Mesenteric fat pad (tissue), 1 donor: ENCODE measurements at regions not wholly inside any gene's neighbourhood (a gene's known extent, or its start where the extent isn't known, plus 50 kb on each side); places are given as distances from the start of the nearest gene placed in this dataset.
"Not testable (repeated sequence)": the region's sequence is repeated elsewhere in the genome, so short reads cannot be mapped to it uniquely, and the experiment has no call there.

Source experiments
- DNase-seq: peaks from one replicate; pipeline ENCODE4 v3.0.0-alpha.2; 2020; ENCODE audit warnings: low spot score
- donor health status: DM: yes; HTN: yes; CAD: no.

DNA sequence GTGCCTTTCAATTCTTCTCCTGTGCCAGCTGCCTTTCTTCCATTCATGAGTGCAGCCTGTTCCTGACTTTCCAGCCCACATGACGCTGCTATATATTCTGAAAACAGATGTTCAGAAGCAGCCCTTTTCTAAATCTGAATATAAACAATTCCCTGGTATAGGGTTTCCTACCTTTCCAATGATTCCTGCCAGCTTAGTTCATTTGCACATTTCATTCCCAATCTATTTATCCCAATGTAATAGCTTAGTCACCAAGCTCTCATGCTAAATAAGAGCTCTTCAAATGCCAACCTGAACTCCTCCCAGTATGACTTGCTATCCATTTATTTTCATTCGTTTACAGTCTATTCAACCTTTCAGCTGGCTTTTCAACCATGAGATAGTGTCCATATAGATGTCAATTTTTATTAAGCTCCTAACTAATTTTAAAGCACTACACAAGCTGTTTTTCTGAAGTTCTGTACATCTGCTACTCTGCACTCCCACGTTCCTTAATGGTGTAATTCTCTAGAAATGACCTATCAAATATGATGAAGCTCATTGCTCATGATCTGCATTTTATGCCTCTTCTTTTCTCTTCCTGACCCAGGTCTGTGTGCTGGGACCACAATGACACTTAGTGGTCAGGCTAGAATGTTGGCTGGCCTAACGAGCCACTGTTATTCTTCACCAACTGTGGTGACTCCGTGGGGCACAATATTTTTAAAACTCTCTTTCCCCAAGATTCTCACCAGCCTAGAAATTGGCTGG is 605.0 kb upstream of the TBL1XR1 start:
- no peak for DNase-seq

DNA sequence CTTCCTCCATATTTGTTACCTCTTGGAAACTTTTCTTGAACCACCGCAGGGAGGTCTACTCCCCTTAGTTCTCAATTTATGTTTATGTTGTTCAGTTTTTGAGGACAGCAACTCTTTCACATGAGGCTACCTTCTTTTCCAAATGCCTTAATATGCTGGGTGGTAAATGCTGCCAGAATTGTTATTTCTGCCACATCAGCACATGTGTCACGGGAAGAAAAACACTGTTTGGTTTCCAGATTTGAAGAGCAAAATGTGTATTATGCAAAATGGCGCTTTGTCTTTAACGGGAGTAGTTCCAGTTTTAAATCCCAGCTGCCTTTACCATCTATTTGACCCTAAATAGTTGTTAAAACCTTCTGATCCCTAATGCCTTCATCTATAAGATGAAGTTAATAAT is 606.2 kb upstream of the TBL1XR1 start:
- no peak for DNase-seq

GRCh38 chr3:177804032-177804431 is 606.8 kb upstream of the TBL1XR1 start:
- no peak for DNase-seq

- no peak for DNase-seq
Observed at GRCh38 chr3:177804646-177805045, 607.4 kb upstream of the TBL1XR1 start.

- DNase-seq = no peak
Observed at GRCh38 chr3:177807150-177807875, 610.0 kb upstream of the TBL1XR1 start.

DNA sequence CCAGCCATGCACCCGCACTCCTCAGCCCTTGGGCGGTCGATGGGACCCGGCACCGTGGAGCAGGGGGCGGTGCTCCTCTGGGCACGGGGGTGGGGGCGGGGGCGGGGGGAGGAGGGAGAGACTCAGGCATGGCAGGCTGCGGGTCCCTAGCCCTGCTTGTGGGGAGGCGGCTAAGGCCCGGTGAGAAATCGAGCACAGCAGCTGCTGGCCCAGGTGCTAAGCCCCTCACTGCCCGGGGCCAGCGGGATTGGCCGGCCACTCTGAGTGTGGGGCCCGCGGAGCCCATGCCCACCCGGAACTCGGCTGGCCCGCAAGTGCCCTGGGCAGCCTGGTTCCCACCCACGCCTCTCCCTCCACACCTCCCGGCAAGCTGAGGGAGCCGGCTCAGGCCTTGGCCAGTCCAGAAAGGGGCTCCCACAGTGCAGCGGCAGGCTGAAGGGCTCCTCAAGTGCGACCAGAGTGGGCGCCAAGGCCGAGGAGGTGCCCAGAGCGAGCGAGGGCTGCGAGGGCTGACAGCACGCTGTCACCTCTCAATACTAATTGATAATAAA is 611.7 kb upstream of the TBL1XR1 start:
- not testable (repeated sequence) for DNase-seq

DNA sequence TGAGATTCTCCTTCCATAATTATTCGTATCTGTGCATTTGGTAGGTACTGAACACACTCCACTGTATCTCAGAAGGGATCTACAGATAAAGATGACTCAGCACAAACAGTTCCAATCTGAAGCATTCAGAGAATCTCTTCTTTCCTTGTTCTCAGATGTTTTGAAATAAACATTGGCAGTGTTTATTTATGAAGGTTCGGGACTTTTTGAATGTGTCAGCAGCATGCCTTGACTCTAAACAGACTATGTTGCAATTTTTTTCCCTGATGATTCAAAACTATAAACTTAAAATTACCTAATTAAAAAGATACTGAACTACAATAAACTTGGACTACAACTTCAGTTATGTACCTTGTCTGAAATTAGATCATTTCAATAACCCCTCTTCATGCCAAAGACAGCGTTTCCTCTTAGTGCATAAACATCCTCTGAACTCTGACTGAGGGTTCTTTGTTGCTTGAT is 612.9 kb upstream of the TBL1XR1 start:
- no peak for DNase-seq

- no peak for DNase-seq
Observed at GRCh38 chr3:177811112-177811511, 613.8 kb upstream of the TBL1XR1 start.

- no peak for DNase-seq
Observed at GRCh38 chr3:177811835-177812234, 614.6 kb upstream of the TBL1XR1 start.

GRCh38 chr3:177812492-177812891 is 615.2 kb upstream of the TBL1XR1 start:
- DNase-seq = no peak

- no peak for DNase-seq
Observed at GRCh38 chr3:177813322-177813721, 616.0 kb upstream of the TBL1XR1 start.

DNA sequence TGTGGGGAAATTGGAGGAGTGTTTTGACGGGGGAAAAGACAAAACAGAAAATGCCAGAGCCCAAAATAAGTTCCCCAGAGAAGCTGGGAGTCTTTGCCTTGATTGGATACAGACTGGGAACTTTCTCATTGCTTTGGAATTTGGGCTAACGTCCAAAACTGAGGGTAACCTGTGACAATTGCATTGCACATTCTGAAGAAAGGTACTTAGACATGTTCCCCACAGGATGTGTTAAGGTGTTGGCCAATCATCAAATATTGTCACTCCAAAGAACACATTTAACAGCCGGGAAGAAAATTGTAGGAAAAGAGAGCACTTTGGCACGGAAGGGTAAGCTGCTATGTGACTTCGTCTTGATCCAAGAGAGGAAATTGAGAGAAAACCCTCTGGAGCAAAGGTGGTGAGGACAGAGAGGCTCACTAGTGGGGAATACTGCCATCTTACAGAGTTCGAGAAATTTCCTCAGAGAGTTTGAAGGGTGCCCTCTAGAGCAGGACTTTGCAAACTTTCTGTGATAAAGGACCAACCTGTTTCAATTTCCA is 619.5 kb upstream of the TBL1XR1 start:
- no peak for DNase-seq

- DNase-seq = no peak
Observed at GRCh38 chr3:177817751-177818150, 620.5 kb upstream of the TBL1XR1 start.

DNA sequence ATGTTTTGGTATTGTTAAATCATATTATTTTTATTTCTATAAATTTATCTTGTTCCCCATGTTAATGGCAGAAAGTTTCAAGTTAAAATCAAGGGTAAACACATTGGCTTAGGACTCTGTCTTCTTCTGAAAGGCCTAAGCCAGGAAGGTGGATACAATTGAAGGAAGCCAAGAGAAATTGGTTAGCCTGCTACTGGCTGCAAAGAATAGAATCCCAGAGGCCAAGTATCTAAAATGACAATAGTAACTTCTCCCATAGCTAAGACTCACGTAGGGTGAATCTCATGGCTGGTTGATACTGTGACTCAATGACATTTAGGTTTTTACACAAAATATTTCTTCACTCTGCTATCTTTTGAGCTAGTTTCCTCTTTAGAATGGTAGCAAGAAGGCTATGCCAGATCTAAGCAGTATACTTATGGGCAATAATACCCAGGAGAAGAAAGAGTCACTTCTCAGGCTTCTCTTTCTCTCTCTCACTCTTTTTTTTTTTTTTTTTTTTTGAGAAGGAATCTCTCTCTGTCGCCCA is 621.5 kb upstream of the TBL1XR1 start:
- no peak for DNase-seq

GRCh38 chr3:177820683-177821316 is 623.5 kb upstream of the TBL1XR1 start:
- DNase-seq = no peak

DNA sequence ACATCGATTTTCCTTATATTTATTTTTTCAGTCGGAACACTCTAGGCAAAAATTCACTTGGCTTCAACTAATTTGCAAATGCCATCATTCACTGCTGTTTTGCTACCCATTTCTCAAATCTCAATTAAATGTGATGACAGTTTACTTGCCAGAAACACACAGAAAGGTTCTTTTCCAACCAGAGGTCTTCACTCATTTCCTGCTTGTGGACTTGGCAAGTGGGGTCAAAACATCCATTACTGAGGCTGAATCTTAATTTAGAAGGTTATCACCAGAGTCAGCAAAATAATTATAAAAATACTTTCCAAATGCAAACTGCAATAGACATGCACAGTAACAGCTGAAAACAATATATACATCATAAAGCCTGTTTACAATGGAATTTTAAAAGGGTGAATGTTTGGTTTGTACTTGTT is 625.4 kb upstream of the TBL1XR1 start:
- no peak for DNase-seq

- no peak for DNase-seq
Observed at GRCh38 chr3:177823701-177824189, 626.5 kb upstream of the TBL1XR1 start.

DNA sequence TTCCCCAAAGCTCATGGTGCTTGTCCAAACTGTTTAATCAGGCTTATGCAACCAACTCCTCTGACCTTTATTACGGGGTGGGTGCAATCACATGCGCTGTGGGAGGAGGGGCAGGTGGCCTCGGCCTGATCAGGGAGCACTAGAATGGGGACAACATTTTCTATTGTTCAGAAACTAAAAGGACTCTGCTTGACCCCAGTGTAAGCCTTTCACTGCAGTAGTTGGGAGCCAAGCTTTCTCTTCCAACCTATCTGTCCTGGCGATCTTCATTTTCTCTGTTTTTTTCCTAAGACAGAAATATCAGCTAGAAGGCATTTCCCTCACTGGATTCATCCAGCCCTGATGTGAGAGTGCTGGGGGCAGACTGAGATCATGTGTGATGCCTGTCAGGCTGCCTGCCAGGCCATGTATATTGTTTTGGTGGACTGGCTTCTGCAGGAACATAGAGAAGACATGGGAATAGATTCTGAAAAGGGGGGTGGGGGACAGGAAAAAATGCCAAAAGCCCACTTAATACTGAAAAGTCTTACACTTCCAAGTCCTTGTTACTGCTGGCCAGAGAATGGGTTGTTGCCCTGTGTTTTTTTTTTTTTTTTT is 627.0 kb upstream of the TBL1XR1 start:
- DNase-seq = no peak

- DNase-seq = no peak
Observed at GRCh38 chr3:177824841-177825240, 627.6 kb upstream of the TBL1XR1 start.

DNA sequence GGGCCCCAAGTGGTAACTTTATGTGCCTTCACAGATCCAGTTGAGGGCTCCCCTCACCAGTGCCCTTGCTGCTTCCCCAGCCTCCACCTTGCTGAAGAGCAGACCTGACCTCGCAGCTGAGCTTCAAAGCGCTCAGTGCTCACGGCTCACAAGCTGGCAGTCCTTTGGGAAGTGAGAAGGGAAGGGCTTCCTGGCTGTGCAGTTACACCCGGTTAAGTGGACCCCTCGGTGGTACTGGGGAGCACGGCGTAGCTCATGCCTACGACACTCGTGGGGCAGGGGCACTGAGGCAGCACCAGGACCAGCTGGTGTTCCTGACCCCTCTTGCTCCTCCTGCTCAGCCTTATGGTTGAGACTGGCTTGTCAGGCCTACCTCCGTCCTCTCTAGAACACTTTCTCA is 629.0 kb upstream of the TBL1XR1 start:
- no peak for DNase-seq
